Calu3 (cell line): ENCODE measurements at regions not wholly inside any gene's neighbourhood (a gene's known extent, or its start where the extent isn't known, plus 50 kb on each side); places are given as distances from the start of the nearest gene placed in this dataset.

Experiments used
- BruUV-seq: library from RNA; stranded (reverse); fragments of 400-500 nt; replicated peaks from 2 replicates; lab custom pipeline; 2021; lab: Mats Ljungman, UMichigan
- CTCF ChIA-PET: fragments of 300-600 bp; sonication (Branson Sonifier 250); formaldehyde crosslinking; loops from one replicate; lab custom pipeline; 2022; ENCODE audit warnings: antibody characterized with exemption; lab: Charles Lee
- DNase-seq: peaks from one replicate; pipeline ENCODE4 v3.0.0; 2022
- H3K27ac Mint-ChIP-seq: one replicate; pipeline ENCODE4 v1.8.0; 2022; ENCODE audit warnings: mixed read lengths; ENCODE audit not compliant: unreplicated experiment
- H3K27me3 Mint-ChIP-seq: one replicate; pipeline ENCODE4 v1.8.0; 2022; ENCODE audit warnings: mixed read lengths; ENCODE audit not compliant: unreplicated experiment
- H3K36me3 Mint-ChIP-seq: one replicate; pipeline ENCODE4 v1.8.0; 2022; ENCODE audit warnings: mild to moderate bottlenecking, moderate library complexity, mixed read lengths; ENCODE audit not compliant: insufficient read depth, unreplicated experiment
- H3K4me1 Mint-ChIP-seq: one replicate; pipeline ENCODE4 v1.8.0; 2022; ENCODE audit warnings: mild to moderate bottlenecking, low read depth, mixed read lengths; ENCODE audit not compliant: unreplicated experiment
- H3K4me3 Mint-ChIP-seq: one replicate; pipeline ENCODE4 v1.8.0; 2022; ENCODE audit warnings: mild to moderate bottlenecking, low read depth, moderate library complexity, mixed read lengths; ENCODE audit not compliant: unreplicated experiment
- H3K9me3 Mint-ChIP-seq: one replicate; pipeline ENCODE4 v1.8.0; 2022; ENCODE audit warnings: low read depth, mixed read lengths; ENCODE audit not compliant: unreplicated experiment
- CTCF ChIP-seq: fragments of 200-600 bp; IDR thresholded peaks from one replicate; pipeline ENCODE4 v1.8.0; 2022; ENCODE audit warnings: antibody characterized with exemption; ENCODE audit not compliant: unreplicated experiment
- intact Hi-C: fragments of 100-400 bp; cut with micrococcal nuclease; formaldehyde crosslinking; loops from one replicate; pipeline ENCODE4 v1.10.0; 2022; ENCODE audit not compliant: unreplicated experiment

- no peak overlapping the region for H3K4me3 Mint-ChIP-seq
- H3K27ac Mint-ChIP-seq = no peak overlapping the region
- peaks cover 12% of the 10 kb centered on the region for H3K36me3 Mint-ChIP-seq
- no TSS peak for BruUV-seq
- no peak for DNase-seq
- H3K4me1 Mint-ChIP-seq = peaks cover 63% of the 10 kb centered on the region
- intact Hi-C loops = no loop called here
- TF ChIP-seq CTCF = no peak
- CTCF ChIA-PET = no interaction called here
- H3K9me3 Mint-ChIP-seq = no peaks in the 10 kb centered on the region
- peaks cover 22% of the 10 kb centered on the region for H3K27me3 Mint-ChIP-seq
These were observed 106.4 kb upstream of the FAM20C start for GRCh38 chr7:85883-86515.

GRCh38 chr7:86629-87028 is 105.7 kb upstream of the FAM20C start:
- intact Hi-C loops = no loop called here
- Mint-ChIP-seq H3K36me3 (peaks cover 12% of the 10 kb centered on the region), H3K27me3 (peaks cover 16% of the 10 kb centered on the region), H3K9me3 (no peaks in the 10 kb centered on the region), H3K4me1 (peaks cover 68% of the 10 kb centered on the region), H3K4me3 (no peak overlapping the region), H3K27ac (no peak overlapping the region)
- BruUV-seq = no TSS peak
- TF ChIP-seq CTCF = no peak
- DNase-seq = no peak
- CTCF ChIA-PET = interaction anchor here (2.0 kb wide), 1 partner anchor 22 kb away, joined by 4 read pairs; no protein-coding TSS in a partner anchor

GRCh38 chr7:87047-87446 is 105.3 kb upstream of the FAM20C start:
- no peaks in the 10 kb centered on the region for H3K9me3 Mint-ChIP-seq
- DNase-seq = no peak
- intact Hi-C loops = no loop called here
- H3K4me3 Mint-ChIP-seq = no peak overlapping the region
- peaks cover 12% of the 10 kb centered on the region for H3K36me3 Mint-ChIP-seq
- CTCF ChIA-PET = interaction anchor here (2.0 kb wide), 1 partner anchor 22 kb away, joined by 4 read pairs; no protein-coding TSS in a partner anchor
- no peak for TF ChIP-seq CTCF
- H3K27ac Mint-ChIP-seq = no peak overlapping the region
- no TSS peak for BruUV-seq
- peaks cover 67% of the 10 kb centered on the region for H3K4me1 Mint-ChIP-seq
- peaks cover 12% of the 10 kb centered on the region for H3K27me3 Mint-ChIP-seq

- H3K4me1 Mint-ChIP-seq = peaks cover 69% of the 10 kb centered on the region
- peaks cover 5% of the 10 kb centered on the region for H3K27me3 Mint-ChIP-seq
- H3K4me3 Mint-ChIP-seq = no peak overlapping the region
- CTCF ChIA-PET = interaction anchor here (2.0 kb wide), 1 partner anchor 23 kb away, joined by 4 read pairs; no protein-coding TSS in a partner anchor
- peaks cover 12% of the 10 kb centered on the region for H3K36me3 Mint-ChIP-seq
- H3K27ac Mint-ChIP-seq = no peak overlapping the region
- H3K9me3 Mint-ChIP-seq = no peaks in the 10 kb centered on the region
- no peak for DNase-seq
- BruUV-seq = no TSS peak
- intact Hi-C loops = no loop called here
- no peak for TF ChIP-seq CTCF
These were observed 104.7 kb upstream of the FAM20C start for GRCh38 chr7:87671-88070.
